ENCODE measurements at regions not wholly inside any gene's neighbourhood (a gene's known extent, or its start where the extent isn't known, plus 50 kb on each side); places are given as distances from the start of the nearest gene placed in this dataset.
"Not testable (repeated sequence)": the region's sequence is repeated elsewhere in the genome, so short reads cannot be mapped to it uniquely, and the experiment has no call there.

DNA sequence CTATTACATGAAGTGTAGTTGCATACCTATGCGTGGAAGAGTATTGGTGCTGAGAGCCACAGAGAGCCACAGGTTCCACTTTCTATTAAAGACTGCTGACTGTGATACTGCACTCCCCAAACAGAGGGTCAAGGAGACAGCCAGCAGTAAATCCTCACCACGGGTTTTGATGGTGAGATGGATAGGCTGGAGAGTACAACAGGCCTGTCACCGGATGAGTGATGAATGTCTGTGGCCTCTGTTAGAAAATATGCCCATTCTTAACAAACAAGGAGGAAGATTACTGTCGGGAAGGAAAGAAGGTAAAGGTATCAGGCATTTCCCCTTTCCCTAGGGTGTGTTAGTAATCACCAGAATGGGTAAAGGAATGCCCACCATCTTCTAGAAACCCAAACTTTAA lies 286.5 kb downstream of the ALDH8A1 start:
- TF ChIP-seq, protein P1, sequence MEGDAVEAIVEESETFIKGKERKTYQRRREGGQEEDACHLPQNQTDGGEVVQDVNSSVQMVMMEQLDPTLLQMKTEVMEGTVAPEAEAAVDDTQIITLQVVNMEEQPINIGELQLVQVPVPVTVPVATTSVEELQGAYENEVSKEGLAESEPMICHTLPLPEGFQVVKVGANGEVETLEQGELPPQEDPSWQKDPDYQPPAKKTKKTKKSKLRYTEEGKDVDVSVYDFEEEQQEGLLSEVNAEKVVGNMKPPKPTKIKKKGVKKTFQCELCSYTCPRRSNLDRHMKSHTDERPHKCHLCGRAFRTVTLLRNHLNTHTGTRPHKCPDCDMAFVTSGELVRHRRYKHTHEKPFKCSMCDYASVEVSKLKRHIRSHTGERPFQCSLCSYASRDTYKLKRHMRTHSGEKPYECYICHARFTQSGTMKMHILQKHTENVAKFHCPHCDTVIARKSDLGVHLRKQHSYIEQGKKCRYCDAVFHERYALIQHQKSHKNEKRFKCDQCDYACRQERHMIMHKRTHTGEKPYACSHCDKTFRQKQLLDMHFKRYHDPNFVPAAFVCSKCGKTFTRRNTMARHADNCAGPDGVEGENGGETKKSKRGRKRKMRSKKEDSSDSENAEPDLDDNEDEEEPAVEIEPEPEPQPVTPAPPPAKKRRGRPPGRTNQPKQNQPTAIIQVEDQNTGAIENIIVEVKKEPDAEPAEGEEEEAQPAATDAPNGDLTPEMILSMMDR (IDR thresholded peaks at IDR 0.05): no peak
- H3K9ac ChIP-seq (ENCODE audit: low read depth in 2 of 2, low read length in 2 of 2): no peak overlapping the region
- H3K27ac ChIP-seq: no peak overlapping the region
- no peak for DNase-seq
- intact Hi-C loops (cut with DNase I): no loop called here
- no peaks in the 10 kb centered on the region for H3K4me1 ChIP-seq
- H3K4me3 ChIP-seq: no peak overlapping the region
- no peaks in the 10 kb centered on the region for H3K9me3 ChIP-seq
- no peaks in the 10 kb centered on the region for H3K36me3 ChIP-seq
- no peaks in the 10 kb centered on the region for H3K27me3 ChIP-seq

DNA sequence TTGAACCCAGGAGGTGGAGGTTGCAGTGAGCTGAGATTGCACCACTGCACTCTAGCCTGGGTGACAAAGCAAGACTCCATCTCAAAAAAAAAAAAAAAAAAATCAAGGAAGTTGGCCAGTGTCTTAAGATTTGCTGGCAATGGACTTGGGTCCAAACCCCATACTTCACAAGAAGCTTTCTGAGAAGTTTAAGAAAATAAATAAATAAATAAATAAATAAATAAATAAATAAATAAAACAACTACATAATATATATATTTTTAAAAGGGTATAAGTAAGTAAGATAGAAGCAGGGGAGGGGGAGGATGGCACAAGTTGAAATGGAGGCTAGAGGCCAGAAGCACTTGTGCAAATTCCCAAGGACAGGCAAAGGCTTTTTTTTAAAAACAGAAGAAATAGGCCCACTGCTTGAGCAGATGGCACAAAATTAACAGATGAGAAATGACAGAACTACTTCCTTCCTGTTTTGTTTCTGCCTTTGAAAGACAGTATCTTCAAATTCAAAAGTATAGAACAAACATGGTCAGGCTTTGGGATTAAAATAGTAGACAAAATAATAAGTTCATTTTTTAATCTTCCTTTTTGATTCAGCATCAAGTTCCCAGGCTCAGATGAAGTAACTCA lies 287.7 kb downstream of the ALDH8A1 start:
- TF ChIP-seq, protein P1 (IDR thresholded peaks at IDR 0.05): no peak

DNA sequence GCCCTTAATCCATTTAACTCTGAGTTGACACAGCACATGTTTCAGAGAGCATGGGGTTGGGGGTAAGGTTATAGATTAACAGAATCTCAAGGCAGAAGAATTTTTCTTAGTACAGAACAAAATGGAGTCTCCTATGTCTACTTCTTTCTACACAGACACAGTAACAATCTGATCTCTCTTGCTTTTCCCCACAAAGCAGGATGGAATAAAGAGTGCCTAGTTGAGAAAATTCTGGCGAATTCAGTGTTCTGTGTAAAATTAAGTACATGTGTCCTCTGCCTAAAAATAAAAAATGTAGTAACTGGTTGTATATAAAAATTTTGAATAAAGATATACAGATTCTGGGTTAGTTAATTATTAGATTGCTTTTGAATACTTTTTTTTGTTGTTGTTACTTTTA lies 290.0 kb downstream of the ALDH8A1 start:
- intact Hi-C loops (cut with DNase I); H3K9ac ChIP-seq (ENCODE audit: low read depth in 2 of 2, low read length in 2 of 2); H3K27me3 ChIP-seq; H3K36me3 ChIP-seq; H3K9me3 ChIP-seq; H3K4me1 ChIP-seq; H3K27ac ChIP-seq; DNase-seq; H3K4me3 ChIP-seq: not testable (repeated sequence)

More for the DNA sequence above, 287.7 kb downstream of the ALDH8A1 start:
- Histone ChIP-seq H3K4me1 (no peaks in the 10 kb centered on the region), H3K4me3 (no peak overlapping the region), H3K27ac (no peak overlapping the region), H3K9ac (ENCODE audit: low read depth in 2 of 2, low read length in 2 of 2) (no peak overlapping the region), H3K9me3 (no peaks in the 10 kb centered on the region), H3K36me3 (no peaks in the 10 kb centered on the region), H3K27me3 (no peaks in the 10 kb centered on the region)
- intact Hi-C loops (cut with DNase I): no loop called here
- DNase-seq: no peak

DNA sequence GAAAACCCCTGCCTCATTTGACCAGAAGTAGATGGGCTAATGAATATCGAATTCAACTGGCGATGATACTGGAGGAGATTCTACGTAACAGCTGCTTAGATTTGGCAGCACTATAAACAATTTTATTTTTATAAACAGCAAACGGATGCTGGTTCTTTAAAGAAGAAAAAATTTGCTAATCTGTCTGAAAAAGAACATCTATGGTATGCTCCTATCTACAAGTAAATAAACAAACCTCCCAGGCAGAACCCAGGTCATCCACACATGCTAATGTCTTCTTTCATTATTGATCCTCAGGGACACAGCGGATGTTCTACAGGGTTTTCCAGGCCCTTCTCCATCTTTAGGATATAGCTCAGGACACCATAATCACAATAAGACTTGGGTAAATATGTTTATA lies 291.3 kb downstream of the ALDH8A1 start:
- intact Hi-C loops (cut with DNase I): no loop called here
- H3K4me3 ChIP-seq: no peak overlapping the region
- no peak overlapping the region for H3K9ac ChIP-seq (ENCODE audit: low read depth in 2 of 2, low read length in 2 of 2)
- H3K27ac ChIP-seq: no peak overlapping the region
- DNase-seq: no peak
- TF ChIP-seq, protein P1 (IDR thresholded peaks at IDR 0.05): no peak
- no peaks in the 10 kb centered on the region for H3K4me1 ChIP-seq
- H3K27me3 ChIP-seq: no peaks in the 10 kb centered on the region
- H3K9me3 ChIP-seq: no peaks in the 10 kb centered on the region
- H3K36me3 ChIP-seq: no peaks in the 10 kb centered on the region

DNA sequence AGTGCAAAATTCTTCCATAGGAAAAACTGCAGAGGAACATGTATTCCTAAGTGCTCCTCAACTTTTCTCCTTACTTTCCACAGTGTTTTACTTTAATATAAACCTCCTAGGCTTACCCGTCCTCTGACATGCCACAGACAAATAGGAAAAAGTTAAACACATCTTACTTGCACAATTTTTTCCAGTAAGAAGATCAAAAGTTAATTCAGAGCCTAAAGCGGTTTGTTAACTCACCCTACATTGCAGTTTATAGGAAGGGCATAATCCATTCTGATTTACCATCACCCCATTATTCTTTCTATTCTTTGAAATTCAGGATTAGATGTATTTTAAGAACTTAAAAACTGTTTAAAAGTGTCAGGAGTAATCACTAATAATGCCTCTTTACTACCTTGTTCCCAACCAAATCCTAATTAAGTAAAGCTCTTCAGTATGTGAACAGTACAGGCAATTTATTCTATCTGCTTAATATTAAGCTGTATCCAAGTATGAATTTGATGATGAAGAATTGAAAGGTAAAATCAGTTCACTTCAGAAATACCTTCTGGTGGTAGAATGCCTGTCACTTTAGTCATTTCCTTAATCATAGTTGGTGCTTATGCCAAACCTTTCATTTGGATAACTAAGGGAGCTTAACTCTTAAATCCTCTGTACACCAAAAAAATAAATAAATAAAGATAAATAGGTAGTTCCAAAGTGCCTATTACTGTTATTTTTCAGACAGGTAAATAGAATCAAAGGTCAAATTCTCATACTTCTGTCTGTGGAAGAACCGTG lies 292.0 kb downstream of the ALDH8A1 start:
- intact Hi-C loops (cut with DNase I): no loop called here

More for the DNA sequence above, 292.0 kb downstream of the ALDH8A1 start:
- Histone ChIP-seq H3K9ac (ENCODE audit: low read depth in 2 of 2, low read length in 2 of 2) (no peak overlapping the region), H3K4me3 (no peak overlapping the region), H3K27me3 (no peaks in the 10 kb centered on the region), H3K4me1 (no peaks in the 10 kb centered on the region), H3K9me3 (no peaks in the 10 kb centered on the region), H3K27ac (no peak overlapping the region), H3K36me3 (no peaks in the 10 kb centered on the region)
- TF ChIP-seq, protein P1 (IDR thresholded peaks at IDR 0.05): no peak
- DNase-seq: no peak

All from colonic mucosa (tissue), 4 donors.